ENCODE measurements at regions not wholly inside any gene's neighbourhood (a gene's known extent, or its start where the extent isn't known, plus 50 kb on each side); places are given as distances from the start of the nearest gene placed in this dataset.
"Not testable (repeated sequence)": the region's sequence is repeated elsewhere in the genome, so short reads cannot be mapped to it uniquely, and the experiment has no call there.

DNA sequence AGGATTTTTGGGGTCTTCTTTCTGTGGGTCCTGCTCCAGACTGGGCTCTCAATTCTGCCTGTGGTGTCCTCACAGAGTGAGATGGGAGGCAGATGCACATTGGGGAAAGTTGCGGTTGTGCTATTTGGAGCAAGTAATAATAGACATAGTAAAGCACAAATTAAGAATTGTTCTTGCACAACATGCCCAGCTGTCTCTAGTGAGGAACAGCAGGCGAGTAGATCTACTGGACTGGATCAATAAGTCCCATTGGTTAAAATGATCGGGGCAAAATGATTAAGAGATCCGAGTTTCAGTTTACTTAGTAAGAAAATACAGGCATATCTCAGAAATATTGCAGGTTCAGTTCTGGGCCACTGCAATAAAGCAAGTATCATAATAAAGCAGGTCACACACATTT lies 448.3 kb upstream of the PROX1 start:
- Mint-ChIP-seq H3K27ac (no peak overlapping the region), H3K4me1 (ENCODE audit: low read depth) (no peaks in the 10 kb centered on the region), H3K36me3 (ENCODE audit: low read depth) (no peaks in the 10 kb centered on the region), H3K9me3 (no peaks in the 10 kb centered on the region), H3K27me3 (peaks cover 3% of the 10 kb centered on the region), H3K4me3 (no peak overlapping the region)

DNA sequence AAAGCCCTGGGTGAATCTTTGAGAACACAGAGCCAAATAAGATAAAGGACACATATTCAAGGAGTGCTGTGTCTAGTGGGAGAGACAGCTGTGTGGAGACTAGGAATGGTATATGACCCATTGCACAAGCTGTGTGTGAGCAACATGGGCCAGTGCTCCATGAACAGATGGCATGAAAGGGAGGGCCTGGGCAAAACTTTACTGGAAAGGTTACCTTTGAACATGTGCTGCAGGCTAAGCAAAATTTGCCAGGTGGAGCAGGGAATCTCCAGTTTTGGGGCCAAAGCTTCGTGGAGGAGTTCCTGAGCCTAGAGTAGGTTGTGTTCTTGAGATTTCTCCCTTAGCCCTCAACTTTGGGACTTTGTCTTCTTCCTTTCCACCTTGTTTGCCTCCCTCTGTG lies 446.1 kb upstream of the PROX1 start:
- H3K4me1 Mint-ChIP-seq (ENCODE audit: low read depth), result no peaks in the 10 kb centered on the region
- no peaks in the 10 kb centered on the region for H3K36me3 Mint-ChIP-seq (ENCODE audit: low read depth)
- peaks cover 3% of the 10 kb centered on the region for H3K27me3 Mint-ChIP-seq

DNA sequence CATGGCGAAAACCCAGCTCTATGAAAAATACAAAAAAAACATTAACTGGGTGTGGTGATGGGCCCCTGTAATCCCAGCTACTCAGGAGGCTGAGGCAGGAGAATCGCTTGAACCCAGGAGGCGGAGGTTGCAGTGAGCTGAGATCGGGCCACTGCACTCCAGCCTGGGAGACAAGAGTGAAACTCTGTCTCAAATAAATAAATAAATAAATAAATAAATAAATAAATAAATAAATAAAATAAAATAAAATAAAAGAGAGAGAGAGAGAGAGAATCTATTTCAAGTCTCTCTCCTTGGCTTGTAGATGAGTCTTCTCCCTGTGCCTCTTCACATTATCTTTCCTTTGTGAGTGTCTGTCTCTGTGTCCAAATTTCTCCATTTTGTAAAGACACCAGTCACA lies 442.6 kb upstream of the PROX1 start:
- not testable (repeated sequence) for H3K4me1 Mint-ChIP-seq (ENCODE audit: low read depth); H3K9me3 Mint-ChIP-seq; H3K27me3 Mint-ChIP-seq; H3K27ac Mint-ChIP-seq; H3K36me3 Mint-ChIP-seq (ENCODE audit: low read depth); H3K4me3 Mint-ChIP-seq

More for the DNA sequence above, 446.1 kb upstream of the PROX1 start:
- Mint-ChIP-seq H3K9me3 (no peaks in the 10 kb centered on the region), H3K27ac (no peak overlapping the region), H3K4me3 (no peak overlapping the region)

GRCh38 chr1:213549982-213550381 lies 437.8 kb upstream of the PROX1 start:
- peaks cover 3% of the 10 kb centered on the region for H3K9me3 Mint-ChIP-seq
- H3K27me3 Mint-ChIP-seq, result no peaks in the 10 kb centered on the region
- no peak overlapping the region for H3K4me3 Mint-ChIP-seq
- no peaks in the 10 kb centered on the region for H3K36me3 Mint-ChIP-seq (ENCODE audit: low read depth)
- H3K4me1 Mint-ChIP-seq (ENCODE audit: low read depth), result no peaks in the 10 kb centered on the region
- H3K27ac Mint-ChIP-seq, result no peak overlapping the region

- Mint-ChIP-seq H3K27ac (no peak overlapping the region), H3K27me3 (no peaks in the 10 kb centered on the region), H3K4me1 (ENCODE audit: low read depth) (no peaks in the 10 kb centered on the region), H3K9me3 (peaks cover 3% of the 10 kb centered on the region), H3K36me3 (ENCODE audit: low read depth) (no peaks in the 10 kb centered on the region), H3K4me3 (no peak overlapping the region)
Measured at GRCh38 chr1:213550804-213551203, 437.0 kb upstream of the PROX1 start.

- peaks cover 3% of the 10 kb centered on the region for H3K9me3 Mint-ChIP-seq
Measured at GRCh38 chr1:213552045-213552444, 435.7 kb upstream of the PROX1 start.

GRCh38 chr1:213560226-213560625 lies 427.5 kb upstream of the PROX1 start:
- H3K27ac Mint-ChIP-seq, result no peak overlapping the region
- H3K9me3 Mint-ChIP-seq, result peaks cover 9% of the 10 kb centered on the region
- peaks cover 5% of the 10 kb centered on the region for H3K27me3 Mint-ChIP-seq
- H3K36me3 Mint-ChIP-seq (ENCODE audit: low read depth), result no peaks in the 10 kb centered on the region
- H3K4me1 Mint-ChIP-seq (ENCODE audit: low read depth), result no peaks in the 10 kb centered on the region
- H3K4me3 Mint-ChIP-seq, result no peak overlapping the region

More at GRCh38 chr1:213552045-213552444, 435.7 kb upstream of the PROX1 start:
- no peaks in the 10 kb centered on the region for H3K27me3 Mint-ChIP-seq
- H3K4me1 Mint-ChIP-seq (ENCODE audit: low read depth), result no peaks in the 10 kb centered on the region
- H3K4me3 Mint-ChIP-seq, result no peak overlapping the region
- H3K36me3 Mint-ChIP-seq (ENCODE audit: low read depth), result no peaks in the 10 kb centered on the region
- no peak overlapping the region for H3K27ac Mint-ChIP-seq

- no peak overlapping the region for H3K27ac Mint-ChIP-seq
- no peaks in the 10 kb centered on the region for H3K4me1 Mint-ChIP-seq (ENCODE audit: low read depth)
- H3K27me3 Mint-ChIP-seq, result peaks cover 9% of the 10 kb centered on the region
- no peak overlapping the region for H3K4me3 Mint-ChIP-seq
- peaks cover 4% of the 10 kb centered on the region for H3K36me3 Mint-ChIP-seq (ENCODE audit: low read depth)
- H3K9me3 Mint-ChIP-seq, result peaks cover 15% of the 10 kb centered on the region
Measured at GRCh38 chr1:213561870-213562269, 425.9 kb upstream of the PROX1 start.

GRCh38 chr1:213564215-213564659 lies 423.5 kb upstream of the PROX1 start:
- Mint-ChIP-seq H3K36me3 (ENCODE audit: low read depth) (peaks cover 4% of the 10 kb centered on the region), H3K9me3 (peaks cover 16% of the 10 kb centered on the region), H3K4me1 (ENCODE audit: low read depth) (no peaks in the 10 kb centered on the region), H3K27me3 (peaks cover 9% of the 10 kb centered on the region), H3K4me3 (no peak overlapping the region), H3K27ac (no peak overlapping the region)

DNA sequence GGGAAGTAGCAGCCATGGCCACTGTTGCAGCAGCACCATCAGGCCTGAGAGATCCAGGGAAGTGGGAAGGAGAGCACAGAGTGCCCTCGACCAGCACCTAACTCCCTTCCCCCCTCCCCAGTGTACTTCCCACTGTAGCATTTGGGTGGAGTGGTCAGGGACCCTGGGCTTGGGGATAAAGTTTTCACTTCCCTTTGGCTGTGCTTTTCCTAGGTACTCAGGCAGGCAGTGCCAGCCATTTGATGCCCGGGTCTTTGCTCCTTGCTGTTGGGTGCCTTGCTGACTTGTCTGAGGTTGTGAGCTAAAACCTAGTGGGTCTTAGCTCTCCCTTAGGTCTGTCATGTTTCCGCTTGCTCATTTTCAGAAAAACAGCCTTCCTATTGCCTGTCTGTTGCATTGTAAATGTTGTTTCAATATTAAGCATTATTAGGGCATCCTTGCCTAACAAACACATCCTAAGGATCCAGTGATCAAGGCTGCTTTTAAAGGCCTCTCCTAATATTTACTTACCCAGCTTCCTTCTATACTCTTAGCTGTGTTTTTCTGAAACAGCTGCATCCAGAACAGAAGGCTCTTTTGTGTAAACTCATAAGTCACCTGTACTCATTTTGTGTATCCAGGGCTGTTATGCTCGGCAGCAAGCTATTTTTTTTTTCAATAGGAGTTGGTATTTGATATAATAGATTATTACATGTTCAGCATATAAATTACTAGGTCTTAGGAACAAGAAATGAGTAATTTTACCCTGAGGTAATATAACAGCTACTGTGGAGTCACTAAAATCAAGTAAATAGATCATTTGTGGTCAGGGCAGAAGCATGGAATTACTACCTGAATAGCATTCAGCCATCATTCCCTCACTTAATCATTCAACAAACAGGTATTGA lies 418.6 kb upstream of the PROX1 start:
- H3K4me3 Mint-ChIP-seq, result no peak overlapping the region
- peaks cover 11% of the 10 kb centered on the region for H3K9me3 Mint-ChIP-seq
- no peak overlapping the region for H3K27ac Mint-ChIP-seq
- no peaks in the 10 kb centered on the region for H3K4me1 Mint-ChIP-seq (ENCODE audit: low read depth)
- H3K36me3 Mint-ChIP-seq (ENCODE audit: low read depth), result peaks cover 4% of the 10 kb centered on the region
- peaks cover 4% of the 10 kb centered on the region for H3K27me3 Mint-ChIP-seq

GRCh38 chr1:213569816-213570150 lies 418.0 kb upstream of the PROX1 start:
- Mint-ChIP-seq H3K9me3 (peaks cover 9% of the 10 kb centered on the region), H3K27me3 (peaks cover 4% of the 10 kb centered on the region), H3K4me1 (ENCODE audit: low read depth) (no peaks in the 10 kb centered on the region), H3K27ac (no peak overlapping the region), H3K4me3 (no peak overlapping the region), H3K36me3 (ENCODE audit: low read depth) (peaks cover 4% of the 10 kb centered on the region)

- Mint-ChIP-seq H3K9me3 (peaks cover 7% of the 10 kb centered on the region), H3K36me3 (ENCODE audit: low read depth) (peaks cover 4% of the 10 kb centered on the region), H3K4me1 (ENCODE audit: low read depth) (no peaks in the 10 kb centered on the region), H3K4me3 (no peak overlapping the region), H3K27me3 (peaks cover 4% of the 10 kb centered on the region), H3K27ac (no peak overlapping the region)
Measured at GRCh38 chr1:213570487-213570886, 417.3 kb upstream of the PROX1 start.

DNA sequence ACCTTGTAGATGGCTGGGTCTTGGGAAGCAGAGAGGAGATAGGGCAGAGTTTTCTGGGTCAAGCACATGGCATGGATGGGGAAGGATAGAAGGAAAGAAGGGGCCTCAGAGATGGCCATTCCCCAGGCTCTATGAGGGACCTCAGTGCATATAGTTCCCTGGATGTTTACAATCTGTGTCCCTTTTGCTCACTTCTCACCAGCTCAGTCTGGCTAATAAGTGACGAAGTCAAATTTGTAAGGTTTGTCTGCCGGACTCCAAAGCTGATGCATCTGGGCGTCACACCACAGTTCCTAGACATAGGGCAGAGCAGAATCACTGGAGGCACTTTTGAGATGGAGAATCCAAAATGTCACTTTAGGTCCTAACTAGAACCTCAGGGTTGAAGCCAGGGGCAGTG lies 416.4 kb upstream of the PROX1 start:
- peaks cover 6% of the 10 kb centered on the region for H3K9me3 Mint-ChIP-seq
- no peak overlapping the region for H3K4me3 Mint-ChIP-seq
- H3K27ac Mint-ChIP-seq, result no peak overlapping the region
- H3K4me1 Mint-ChIP-seq (ENCODE audit: low read depth), result no peaks in the 10 kb centered on the region
- peaks cover 2% of the 10 kb centered on the region for H3K36me3 Mint-ChIP-seq (ENCODE audit: low read depth)
- no peaks in the 10 kb centered on the region for H3K27me3 Mint-ChIP-seq

- Mint-ChIP-seq H3K4me1 (ENCODE audit: low read depth) (no peaks in the 10 kb centered on the region), H3K4me3 (no peak overlapping the region), H3K36me3 (ENCODE audit: low read depth) (no peaks in the 10 kb centered on the region), H3K27me3 (no peaks in the 10 kb centered on the region), H3K9me3 (peaks cover 1% of the 10 kb centered on the region), H3K27ac (no peak overlapping the region)
Measured at GRCh38 chr1:213571843-213572242, 415.9 kb upstream of the PROX1 start.

DNA sequence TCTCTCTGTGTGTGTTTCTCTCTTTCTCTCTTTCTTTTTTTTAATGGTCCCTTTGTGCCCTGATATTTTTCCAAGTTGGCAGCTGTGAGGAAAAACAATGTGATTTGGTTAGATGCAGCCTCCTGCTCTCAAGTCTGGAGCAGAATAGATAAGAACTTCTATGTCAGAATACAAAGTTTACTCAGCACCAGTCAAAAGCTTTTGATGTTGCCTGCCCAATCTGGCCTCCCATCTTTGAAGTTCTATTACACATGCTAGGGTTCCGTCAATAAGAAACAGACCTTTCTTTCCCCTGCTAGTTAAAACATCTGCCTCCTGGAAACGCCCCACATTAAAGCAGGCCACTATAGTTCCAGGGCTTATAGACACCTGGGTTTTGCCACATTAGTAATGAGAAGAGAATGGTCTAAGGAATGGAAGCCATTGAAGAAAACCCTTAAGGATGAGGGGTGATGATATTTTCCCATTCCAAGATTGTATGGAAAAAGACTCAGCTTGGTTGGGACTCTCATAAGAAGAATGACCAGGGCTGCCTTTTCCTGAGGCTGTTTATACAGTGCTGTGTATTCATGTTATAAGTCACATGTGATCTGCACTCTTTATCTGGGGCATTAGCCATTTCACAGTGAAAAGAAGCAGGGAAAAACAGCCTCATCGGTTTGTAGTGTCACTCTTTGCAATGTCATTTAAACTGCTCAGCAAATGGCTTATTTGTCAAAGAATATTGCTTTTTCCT lies 414.7 kb upstream of the PROX1 start:
- Mint-ChIP-seq H3K27ac (no peak overlapping the region), H3K27me3 (no peaks in the 10 kb centered on the region), H3K4me1 (ENCODE audit: low read depth) (no peaks in the 10 kb centered on the region), H3K4me3 (no peak overlapping the region), H3K9me3 (peaks cover 5% of the 10 kb centered on the region), H3K36me3 (ENCODE audit: low read depth) (no peaks in the 10 kb centered on the region)

Data from stimulated activated naive CD8-positive, alpha-beta T cell treated with anti-CD3 and anti-CD28 coated beads, Interleukin-15, Interleukin-2, amounts not matched to agents 100 ng/mL and 50 ng/mL, for 24 hours (primary cell).